ENCODE measurements at regions not wholly inside any gene's neighbourhood (a gene's known extent, or its start where the extent isn't known, plus 50 kb on each side); places are given as distances from the start of the nearest gene placed in this dataset.
"Not testable (repeated sequence)": the region's sequence is repeated elsewhere in the genome, so short reads cannot be mapped to it uniquely, and the experiment has no call there.

DNA sequence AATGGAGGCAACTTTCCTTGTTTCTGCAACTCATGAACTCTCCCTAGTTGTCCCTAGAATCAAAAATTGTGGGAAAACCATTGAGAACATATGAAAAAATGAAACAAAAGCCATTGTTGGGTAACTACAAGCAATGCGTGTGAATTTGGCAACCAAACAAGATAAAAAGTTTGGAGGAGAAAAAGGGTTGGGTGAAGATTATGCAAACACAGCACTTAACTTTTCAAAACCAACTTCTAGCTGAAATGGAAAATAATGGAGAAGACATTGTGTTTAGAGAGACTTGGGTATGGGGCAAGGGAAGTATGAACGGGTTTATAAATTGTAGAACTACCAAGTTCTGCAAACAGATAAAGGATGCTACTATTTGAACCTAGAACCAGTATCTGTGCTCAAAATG lies 89.0 kb upstream of the SVIL start:
- no peak for DNase-seq (ENCODE audit: low spot score)

- no peak for DNase-seq (ENCODE audit: low spot score)
Observed at GRCh38 chr10:29722777-29723176, 88.0 kb upstream of the SVIL start.

DNA sequence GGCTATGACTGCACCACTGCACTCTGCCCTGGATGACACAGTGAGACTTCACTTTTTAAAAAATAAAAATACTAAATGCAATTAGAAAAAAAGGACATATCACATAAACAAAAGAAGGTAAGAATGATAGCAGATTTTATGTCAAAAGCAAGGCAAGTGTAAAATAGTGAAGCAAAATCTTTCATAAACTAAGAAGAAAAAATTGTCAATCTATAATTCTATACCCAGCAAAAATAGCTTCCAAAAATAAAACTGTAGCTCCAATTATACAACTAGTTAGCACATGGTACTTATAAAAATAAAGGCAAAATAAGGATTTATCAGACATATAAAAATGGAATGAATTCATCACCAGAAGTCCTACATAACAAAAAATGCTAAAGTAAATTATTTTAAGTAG lies 85.4 kb upstream of the SVIL start:
- DNase-seq (ENCODE audit: low spot score): no peak

- DNase-seq (ENCODE audit: low spot score): no peak
Observed at GRCh38 chr10:29719281-29719675, 84.5 kb upstream of the SVIL start.

- no peak for DNase-seq (ENCODE audit: low spot score)
Observed at GRCh38 chr10:29715296-29715695, 80.5 kb upstream of the SVIL start.

GRCh38 chr10:29714096-29714874 lies 79.5 kb upstream of the SVIL start:
- DNase-seq (ENCODE audit: low spot score): peak; percentile 37

DNA sequence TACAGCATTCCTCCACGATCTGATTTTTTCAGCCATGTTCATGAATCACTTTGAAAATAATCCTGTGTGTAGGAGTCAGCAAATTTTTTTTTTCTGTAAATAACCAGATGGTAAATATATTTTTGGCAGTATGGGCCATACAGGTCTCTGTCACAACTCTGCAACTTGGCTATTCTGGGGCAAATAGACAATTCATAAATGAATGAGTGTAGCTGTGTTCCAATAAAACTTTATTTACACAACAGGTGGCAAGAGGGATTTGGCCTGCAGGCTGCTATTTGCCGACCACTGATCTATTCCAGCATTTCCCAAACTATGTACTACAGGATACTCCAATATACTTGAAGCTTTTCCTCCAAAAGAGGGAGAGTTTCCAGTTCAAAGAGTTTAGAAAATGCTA lies 78.7 kb upstream of the SVIL start:
- DNase-seq (ENCODE audit: low spot score): no peak

DNA sequence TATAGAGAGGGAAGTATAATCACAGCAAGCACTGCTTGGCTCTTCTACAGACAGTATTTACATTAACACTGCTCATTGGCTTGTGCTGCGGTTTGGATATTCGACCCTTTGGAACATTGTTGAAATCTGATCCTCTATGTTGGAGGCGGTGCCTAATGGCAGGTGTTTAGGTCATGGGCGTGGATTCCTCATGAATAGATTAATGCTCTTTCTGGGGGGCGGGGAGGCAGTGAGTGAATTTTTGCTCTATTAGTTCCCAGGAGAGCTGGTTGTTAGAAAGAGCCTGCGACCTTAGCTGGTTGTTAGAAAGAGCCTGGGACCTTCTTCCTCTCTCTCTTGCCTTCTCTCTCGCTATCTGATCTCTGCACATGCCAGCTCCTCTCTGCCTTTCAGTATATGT lies 77.3 kb upstream of the SVIL start:
- no peak for DNase-seq (ENCODE audit: low spot score)

GRCh38 chr10:29710128-29710527 lies 75.4 kb upstream of the SVIL start:
- DNase-seq (ENCODE audit: low spot score): no peak

DNA sequence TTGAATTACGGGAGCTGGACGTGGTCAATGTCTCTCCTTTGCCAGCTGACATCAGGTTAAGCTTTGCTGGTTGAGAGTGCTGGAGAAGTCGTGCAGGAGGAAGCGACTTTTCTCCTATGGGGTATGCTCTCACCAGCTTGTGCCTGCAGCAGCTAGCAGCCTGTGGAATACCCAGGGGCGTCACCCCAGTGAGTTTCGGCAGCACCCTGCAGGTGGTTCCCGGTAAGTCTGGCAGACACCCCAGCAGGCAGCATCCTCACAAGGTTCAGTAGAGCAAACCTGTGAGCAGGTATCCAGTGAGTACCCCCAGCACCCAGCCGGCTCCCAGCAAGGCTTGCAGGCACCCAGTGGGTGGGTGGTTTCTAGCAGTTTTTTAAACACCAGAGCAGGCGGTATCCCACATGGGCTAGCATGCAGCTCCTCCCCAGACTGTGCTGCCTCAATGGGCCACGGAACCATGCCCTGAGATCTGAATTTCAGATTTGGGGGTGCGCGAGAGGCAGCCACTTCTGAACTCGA lies 74.8 kb upstream of the SVIL start:
- no peak for DNase-seq (ENCODE audit: low spot score)

DNA sequence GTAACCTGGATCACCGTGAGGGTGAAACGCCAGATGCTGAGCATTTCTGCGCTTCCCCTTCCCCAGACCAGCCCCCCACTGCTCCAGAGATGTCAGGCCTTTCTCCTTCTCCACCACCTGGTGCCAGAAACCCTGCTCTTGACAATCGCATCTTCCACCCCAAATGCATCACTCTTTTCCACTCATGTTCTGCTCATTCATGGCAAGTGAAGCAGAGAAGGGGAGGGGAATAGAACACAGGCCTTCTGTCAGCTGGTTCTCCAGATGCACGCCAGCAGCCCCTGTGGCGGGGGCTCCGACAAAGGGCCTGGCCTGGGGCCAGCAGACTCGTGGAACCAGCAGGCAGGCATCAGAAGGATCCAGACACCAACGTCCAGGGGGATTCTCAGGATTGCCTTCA lies 68.5 kb upstream of the SVIL start:
- DNase-seq (ENCODE audit: low spot score): no peak

GRCh38 chr10:29702273-29703164 lies 67.7 kb upstream of the SVIL start:
- no peak for DNase-seq (ENCODE audit: low spot score)

DNA sequence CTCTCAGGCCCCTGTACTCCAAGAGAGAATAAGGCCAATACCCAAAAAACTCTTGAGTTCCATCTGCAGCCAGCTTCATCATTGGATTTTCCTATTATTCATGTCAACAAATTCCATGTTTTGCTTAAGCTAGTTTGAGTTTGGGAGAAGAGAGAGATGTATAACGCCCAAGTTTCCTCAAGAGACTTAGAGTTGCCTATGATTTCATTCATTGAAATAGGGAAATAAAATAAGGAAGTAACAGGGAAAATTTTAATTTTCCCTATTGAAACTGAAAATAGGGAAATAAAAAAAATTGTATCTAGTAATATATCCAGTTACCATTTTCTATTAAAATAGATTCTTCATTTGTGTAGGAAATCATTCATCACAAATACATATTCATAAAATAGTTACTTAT lies 66.5 kb upstream of the SVIL start:
- no peak for DNase-seq (ENCODE audit: low spot score)

DNA sequence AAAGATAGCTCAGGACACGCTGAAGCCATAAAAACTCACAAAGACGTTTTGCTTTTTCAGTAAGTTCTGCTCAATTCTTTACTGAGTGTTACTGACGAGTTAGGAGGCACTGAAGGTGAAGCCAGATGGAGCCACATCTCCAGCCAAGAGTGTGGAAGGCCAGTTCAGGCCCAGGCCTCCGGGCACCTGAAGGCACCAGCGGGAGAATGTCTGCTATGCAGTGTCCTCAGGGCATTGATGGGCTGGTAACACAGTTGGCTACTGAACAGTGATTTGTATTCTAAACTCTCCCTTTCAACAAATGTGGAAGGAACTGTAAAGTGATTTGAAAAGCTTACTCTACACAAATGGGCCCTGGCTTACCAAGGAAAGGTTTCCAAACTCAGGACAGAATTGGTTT lies 64.8 kb upstream of the SVIL start:
- DNase-seq (ENCODE audit: low spot score): no peak

- DNase-seq (ENCODE audit: low spot score): no peak
Observed at GRCh38 chr10:29698773-29699490, 64.2 kb upstream of the SVIL start.

GRCh38 chr10:29696581-29696980 lies 61.8 kb upstream of the SVIL start:
- not testable (repeated sequence) for DNase-seq (ENCODE audit: low spot score)

DNA sequence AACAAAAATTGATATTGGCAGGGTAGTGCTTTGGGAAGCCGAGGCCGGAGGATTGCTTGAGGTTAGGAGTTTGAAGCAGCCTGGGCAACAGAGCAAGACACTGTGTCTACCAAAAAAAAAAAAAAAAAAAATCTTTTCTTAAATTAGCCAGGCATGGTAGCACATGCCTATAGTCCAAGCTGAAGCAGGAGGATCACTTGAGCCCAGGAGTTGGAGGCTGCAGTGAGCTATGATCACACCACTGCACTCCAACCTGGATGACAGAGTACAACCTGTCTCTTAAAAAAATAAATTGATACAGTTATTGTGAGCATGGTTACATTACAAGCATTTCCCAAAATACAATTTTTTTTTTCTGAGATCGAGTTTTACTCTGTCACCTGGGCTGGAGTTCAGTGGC lies 59.4 kb upstream of the SVIL start:
- DNase-seq (ENCODE audit: low spot score): no peak

DNA sequence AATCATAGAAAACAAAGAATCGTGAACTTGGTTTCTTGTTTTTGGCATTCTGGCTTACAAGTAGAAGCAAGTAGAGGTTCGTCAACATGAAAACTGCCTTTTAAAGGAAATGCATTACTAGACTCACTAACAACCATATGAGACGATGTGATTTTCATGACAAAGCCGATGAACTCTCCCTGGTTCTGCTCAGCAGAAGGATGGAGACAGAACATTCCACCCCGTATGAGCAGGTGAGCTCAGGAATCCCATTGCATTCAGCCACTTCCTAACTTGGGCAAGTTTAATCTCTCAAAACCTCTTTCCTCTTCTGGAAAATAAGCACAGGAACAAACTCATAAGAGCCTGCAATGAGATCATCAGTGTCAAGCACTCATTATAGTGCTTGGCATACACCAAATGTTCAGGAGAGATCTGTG lies 57.4 kb upstream of the SVIL start:
- DNase-seq (ENCODE audit: low spot score): no peak

DNA sequence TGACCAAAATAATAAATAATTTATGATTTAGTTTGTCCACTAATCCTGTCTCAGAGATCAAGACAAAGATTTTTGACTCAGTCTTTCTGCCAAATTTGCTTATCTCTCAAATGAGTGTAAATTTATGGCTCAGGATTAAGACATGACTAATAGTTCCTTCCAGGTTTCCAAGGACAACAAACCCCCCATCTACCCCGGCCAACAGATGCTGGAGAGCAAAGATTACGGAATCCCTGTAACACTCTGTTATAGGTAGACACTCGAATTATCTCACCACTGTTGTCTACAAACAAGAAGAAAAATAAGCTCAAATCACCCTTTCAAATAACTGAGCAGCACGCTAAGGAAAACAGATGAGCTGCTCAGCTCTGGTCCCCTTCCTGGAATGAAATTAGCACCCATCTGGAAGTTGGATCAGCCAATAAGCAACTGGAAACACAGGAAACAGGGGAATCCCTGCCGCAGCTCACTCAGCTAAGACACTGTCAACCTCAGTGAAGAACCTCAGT lies 56.8 kb upstream of the SVIL start:
- peak; percentile 45 for DNase-seq (ENCODE audit: low spot score)

GRCh38 chr10:29689001-29689400 lies 54.2 kb upstream of the SVIL start:
- peak; percentile 43 for DNase-seq (ENCODE audit: low spot score)

DNA sequence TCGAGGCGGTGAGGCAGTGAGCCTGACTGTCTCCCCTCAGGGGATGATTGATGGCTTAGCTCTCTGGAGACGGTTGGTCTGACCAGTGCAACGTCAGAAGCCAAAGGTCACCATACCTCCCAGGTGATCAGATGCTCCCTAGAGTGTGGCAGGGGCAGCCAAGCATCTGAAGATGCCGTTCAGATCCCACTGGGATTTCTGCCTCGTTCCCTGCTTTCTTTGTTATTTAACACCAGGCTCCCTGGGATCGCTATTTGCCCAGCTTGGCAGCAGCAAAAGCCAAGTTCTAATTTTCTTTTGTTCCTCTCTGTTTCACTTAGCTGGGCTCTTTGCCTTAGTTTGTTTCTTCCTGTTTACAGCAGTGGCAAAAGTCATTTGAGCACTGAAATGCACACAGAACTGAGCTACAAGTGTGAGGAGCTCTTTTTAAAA lies 53.5 kb upstream of the SVIL start:
- DNase-seq (ENCODE audit: low spot score): no peak

Measured in GM03348 (cell line).